Activated CD8-positive, alpha-beta memory T cell treated with anti-CD3 and anti-CD28 coated beads, Interleukin-2, amount 50 U/mL, for 1 hour (primary cell): ENCODE measurements at regions not wholly inside any gene's neighbourhood (a gene's known extent, or its start where the extent isn't known, plus 50 kb on each side); places are given as distances from the start of the nearest gene placed in this dataset.

Source experiments
- DNase-seq: peaks from one replicate; pipeline ENCODE4 v3.0.0-alpha.2; 2020; ENCODE audit errors: extremely low read depth

GRCh38 chr9:105912863-105913516 lies 218.6 kb downstream of the TMEM38B start:
- DNase-seq: no peak

GRCh38 chr9:105921057-105921726 lies 226.9 kb downstream of the TMEM38B start:
- no peak for DNase-seq

DNA sequence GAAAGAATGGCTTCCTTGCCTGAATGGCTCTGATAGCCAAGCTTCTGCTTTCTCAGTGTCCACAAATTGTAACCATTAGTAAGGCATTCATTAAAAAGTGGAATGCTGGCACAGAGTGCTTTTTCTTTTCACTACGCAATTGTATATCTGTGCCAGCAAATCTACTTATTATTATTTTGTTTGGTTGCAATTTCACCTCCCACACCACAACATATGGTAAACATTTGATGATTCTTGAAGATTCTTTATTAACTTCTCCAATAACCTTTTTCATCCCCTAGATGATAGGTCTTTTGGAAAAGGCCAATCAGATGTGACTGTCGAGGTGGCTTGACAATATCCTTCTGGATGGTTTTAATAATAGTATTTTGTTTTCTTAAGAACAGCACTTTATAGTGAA lies 234.1 kb downstream of the TMEM38B start:
- DNase-seq: no peak

DNA sequence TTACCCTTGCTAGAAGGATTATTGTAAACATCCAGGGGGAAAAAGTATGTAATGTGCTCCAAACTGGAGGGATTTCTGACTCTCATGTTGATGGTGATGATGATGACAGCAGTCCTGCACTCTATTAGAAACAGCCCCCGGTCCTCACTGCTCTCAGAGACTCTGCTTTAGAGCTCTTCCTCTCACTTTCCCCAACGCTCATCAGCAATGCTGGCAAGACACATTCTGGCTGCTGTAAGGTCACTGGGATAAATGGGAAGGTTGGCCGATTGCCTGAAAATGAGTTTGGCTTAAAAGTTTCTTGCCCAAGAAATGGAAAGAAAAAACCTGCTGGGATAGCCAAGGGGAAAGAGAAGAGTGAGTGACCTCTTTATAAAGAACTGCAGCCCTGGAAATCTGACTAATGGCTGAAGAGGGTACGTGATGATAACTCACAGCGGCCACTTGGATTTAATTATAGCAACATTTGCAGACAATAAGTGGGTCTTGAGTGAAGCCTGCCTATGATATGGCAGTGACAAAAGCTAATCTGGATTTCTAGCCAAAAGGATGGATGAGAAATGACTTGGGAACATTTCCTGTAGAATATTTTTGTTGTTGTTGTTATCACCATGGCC lies 235.8 kb downstream of the TMEM38B start:
- DNase-seq: no peak

DNA sequence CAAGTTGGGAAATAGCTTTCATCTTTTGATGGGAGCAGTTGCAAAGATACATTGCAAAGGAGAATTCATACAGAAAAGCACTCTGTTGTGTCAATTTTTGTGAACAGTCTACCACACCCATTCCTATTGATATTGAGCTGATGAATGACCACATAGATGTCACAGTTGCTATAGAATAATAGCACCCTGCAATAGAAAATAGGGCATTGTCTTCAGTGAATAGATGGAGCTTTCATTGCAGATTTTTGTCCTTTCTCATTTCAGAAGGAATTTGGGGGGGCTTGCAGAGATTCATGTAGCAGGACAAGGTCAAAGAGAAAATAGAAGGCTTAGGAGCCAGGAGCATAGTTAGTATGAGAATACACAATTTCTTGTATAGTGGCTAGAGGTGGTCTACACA lies 237.9 kb downstream of the TMEM38B start:
- no peak for DNase-seq

- no peak for DNase-seq
Measured at GRCh38 chr9:105950448-105950847, 256.1 kb downstream of the TMEM38B start.

DNA sequence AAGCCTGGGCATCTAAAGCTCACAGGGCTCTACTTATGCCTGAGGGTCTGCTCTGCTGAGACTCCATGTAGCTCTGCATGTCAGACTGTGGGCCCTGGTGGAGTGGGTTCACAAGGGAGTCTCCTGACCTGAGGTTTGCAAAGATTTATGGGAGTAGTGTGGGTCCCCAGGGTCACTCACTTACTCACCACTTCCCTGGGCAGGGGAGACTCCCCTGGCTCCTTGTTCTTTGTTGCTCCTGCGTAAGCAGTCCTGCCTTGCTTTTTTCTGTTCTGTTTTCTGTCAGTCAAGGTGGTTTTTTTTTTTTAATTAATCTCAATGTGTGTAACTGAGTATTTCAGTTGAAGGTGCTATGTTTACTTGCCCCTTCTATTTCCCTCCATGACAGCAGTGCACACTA lies 256.6 kb downstream of the TMEM38B start:
- no peak for DNase-seq

GRCh38 chr9:105954517-105954916 lies 260.2 kb downstream of the TMEM38B start:
- DNase-seq: no peak

GRCh38 chr9:105957830-105958229 lies 263.5 kb downstream of the TMEM38B start:
- no peak for DNase-seq

GRCh38 chr9:105958587-105958986 lies 264.2 kb downstream of the TMEM38B start:
- no peak for DNase-seq

DNA sequence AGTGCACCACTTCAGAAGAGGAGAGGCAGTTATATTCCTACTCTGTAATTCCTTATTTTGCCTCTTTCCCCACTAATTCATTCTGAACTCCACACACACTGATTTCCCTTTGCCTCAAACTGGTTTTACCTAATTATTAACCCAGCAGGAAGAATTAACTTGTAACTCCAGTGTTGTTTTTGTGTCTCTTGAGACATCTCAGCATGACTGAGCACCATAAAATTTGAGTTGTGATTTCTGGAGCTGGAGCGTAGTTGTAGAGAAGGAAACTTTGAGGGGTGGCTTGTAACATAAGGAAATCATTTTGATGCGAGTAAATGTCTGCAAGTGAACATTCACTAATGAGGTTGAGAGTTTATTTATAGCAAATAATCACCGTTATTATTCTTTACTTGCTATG lies 265.2 kb downstream of the TMEM38B start:
- DNase-seq: no peak

- no peak for DNase-seq
Measured at GRCh38 chr9:105963343-105964099, 269.2 kb downstream of the TMEM38B start.

- DNase-seq: no peak
Measured at GRCh38 chr9:105964156-105964555, 269.8 kb downstream of the TMEM38B start.

GRCh38 chr9:105966834-105967233 lies 272.5 kb downstream of the TMEM38B start:
- no peak for DNase-seq

- no peak for DNase-seq
Measured at GRCh38 chr9:105967248-105967647, 272.9 kb downstream of the TMEM38B start.

GRCh38 chr9:105967797-105968196 lies 273.5 kb downstream of the TMEM38B start:
- no peak for DNase-seq

DNA sequence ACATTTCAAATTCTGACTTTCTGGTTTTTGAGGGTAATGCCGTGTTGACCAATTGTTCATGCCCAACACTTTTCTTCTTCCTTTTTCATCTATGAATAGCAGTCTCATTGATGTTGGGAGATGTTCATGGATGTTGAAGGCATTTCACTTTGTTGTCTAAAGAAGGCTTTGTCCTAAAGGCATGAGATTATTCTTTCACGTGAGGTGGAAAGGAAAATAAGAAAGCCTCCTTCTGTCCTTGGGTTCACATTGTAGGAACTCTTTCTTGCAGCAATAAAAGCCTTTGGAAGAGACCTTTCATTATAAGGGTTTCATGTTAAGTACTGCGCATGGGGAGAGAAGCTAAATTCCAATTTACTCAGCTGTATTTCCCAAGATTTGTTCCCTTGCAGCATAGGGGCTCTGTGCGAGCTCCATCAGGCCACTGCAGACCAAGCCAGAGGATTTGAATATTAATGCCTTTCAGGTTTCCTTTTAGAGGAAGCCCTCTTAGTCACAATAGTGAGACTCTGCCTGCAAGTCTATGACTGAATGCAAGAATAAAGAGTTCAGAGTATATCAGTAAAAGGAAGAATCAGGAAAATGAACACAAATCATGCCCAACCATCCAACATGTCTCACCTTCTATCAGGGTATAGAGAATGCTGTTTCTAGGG lies 274.6 kb downstream of the TMEM38B start:
- DNase-seq: no peak

GRCh38 chr9:105969636-105970035 lies 275.3 kb downstream of the TMEM38B start:
- no peak for DNase-seq

- no peak for DNase-seq
Measured at GRCh38 chr9:105971986-105972385, 277.6 kb downstream of the TMEM38B start.

DNA sequence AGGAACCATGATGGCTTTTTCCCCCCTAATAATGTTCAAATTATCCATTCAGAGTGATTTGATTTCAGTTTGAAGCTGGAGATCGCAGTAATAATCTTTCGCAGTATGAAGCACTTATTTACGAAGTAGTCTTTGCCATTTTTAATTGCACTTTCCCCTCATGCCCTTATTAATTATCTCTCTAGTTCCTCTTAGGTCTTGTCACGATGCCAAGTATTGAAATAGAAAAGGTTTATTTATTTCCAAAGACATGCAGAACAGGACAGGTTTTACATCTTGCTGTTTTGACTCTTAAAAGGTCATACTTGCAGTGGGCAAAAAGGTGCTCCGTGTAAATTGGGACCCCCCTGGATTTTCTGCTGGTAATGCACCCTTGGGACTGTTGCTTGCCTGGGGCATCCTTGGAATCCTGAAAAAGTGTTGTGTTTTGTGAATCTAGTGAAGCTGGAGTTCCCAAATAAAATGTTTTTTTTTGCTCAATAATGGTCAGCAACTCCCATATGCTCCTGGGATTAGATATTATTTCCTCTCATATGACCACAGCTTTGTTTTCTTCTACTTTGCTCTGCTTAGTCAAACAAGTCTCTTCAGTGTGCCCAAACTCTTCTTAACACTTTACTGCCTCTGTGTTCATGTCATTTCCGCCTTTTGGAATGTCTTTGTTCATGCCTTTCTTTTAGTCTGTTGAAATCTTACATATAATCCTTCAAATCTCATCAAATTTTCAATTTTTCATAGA lies 278.3 kb downstream of the TMEM38B start:
- no peak for DNase-seq

DNA sequence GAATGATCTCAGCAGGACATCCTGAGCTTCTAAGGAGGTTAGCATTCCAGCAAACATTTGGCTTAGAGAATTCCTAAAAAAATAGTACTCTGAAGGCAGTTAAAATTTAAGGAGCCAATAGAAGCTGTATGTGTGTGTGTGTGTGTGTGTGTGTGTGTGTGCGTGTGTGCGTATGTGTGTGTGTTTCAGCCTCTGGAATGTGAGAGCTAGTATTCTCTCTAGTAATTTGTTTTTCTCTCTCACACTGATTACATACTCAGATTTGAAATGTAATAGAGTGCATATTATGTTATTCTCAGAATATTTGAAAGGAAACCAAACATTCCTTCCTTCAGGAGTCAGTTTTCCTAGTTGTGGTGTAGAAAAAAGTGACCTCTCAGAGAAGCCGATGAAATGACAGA lies 279.6 kb downstream of the TMEM38B start:
- no peak for DNase-seq
